Testis (tissue), 2 donors: ENCODE measurements at regions not wholly inside any gene's neighbourhood (a gene's known extent, or its start where the extent isn't known, plus 50 kb on each side); places are given as distances from the start of the nearest gene placed in this dataset.

Source experiments
- POLR2A ChIP-seq: fragments of 450-650 bp; IDR thresholded peaks from one replicate; pipeline ENCODE4 v1.6.1; 2017; ENCODE audit warnings: antibody characterized with exemption, mild to moderate bottlenecking, moderate library complexity
- TF ChIP-seq, protein P1 (sequence below), 3 experiments: fragments of 450-650 bp in 2 of 3; fragments of 200-600 bp in 1 of 3; sonication (generic) in 1 of 3; IDR thresholded peaks; one replicate each; pipeline ENCODE4 v1.5.1; 2016 to 2019; ENCODE audit warnings: antibody characterized with exemption in 3 of 3, mild to moderate bottlenecking in 2 of 3, moderate library complexity in 1 of 3

DNA sequence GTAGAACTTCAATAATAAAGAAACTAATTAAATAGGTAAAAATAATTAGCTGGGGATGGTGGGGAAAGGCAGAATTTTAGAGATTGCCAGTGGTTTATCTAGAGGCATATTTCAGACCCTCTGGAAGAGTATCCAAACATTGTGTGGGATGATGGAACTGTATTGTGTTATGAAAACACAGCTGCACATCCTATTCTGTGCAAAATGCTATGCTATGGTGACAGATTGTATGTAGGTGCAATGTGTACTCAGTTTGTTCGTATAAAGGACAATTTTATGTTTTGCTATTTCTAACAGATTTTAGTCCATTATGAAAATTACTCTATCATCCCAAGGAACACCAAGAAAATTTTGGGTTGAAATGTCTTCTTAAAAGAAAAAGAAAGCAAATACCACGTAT is 1054.7 kb downstream of the PDHA2 start:
- TF ChIP-seq, protein P1, sequence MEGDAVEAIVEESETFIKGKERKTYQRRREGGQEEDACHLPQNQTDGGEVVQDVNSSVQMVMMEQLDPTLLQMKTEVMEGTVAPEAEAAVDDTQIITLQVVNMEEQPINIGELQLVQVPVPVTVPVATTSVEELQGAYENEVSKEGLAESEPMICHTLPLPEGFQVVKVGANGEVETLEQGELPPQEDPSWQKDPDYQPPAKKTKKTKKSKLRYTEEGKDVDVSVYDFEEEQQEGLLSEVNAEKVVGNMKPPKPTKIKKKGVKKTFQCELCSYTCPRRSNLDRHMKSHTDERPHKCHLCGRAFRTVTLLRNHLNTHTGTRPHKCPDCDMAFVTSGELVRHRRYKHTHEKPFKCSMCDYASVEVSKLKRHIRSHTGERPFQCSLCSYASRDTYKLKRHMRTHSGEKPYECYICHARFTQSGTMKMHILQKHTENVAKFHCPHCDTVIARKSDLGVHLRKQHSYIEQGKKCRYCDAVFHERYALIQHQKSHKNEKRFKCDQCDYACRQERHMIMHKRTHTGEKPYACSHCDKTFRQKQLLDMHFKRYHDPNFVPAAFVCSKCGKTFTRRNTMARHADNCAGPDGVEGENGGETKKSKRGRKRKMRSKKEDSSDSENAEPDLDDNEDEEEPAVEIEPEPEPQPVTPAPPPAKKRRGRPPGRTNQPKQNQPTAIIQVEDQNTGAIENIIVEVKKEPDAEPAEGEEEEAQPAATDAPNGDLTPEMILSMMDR (IDR thresholded peaks at IDR 0.05): no peak
- no peak for TF ChIP-seq POLR2A
